Stomach (tissue), 4 donors: ENCODE measurements at regions not wholly inside any gene's neighbourhood (a gene's known extent, or its start where the extent isn't known, plus 50 kb on each side); places are given as distances from the start of the nearest gene placed in this dataset.

Experiments
- EP300 ChIP-seq: sonication (generic); formaldehyde crosslinking; IDR thresholded peaks from one replicate; pipeline ENCODE4 v1.6.1; 2017; ENCODE audit warnings: antibody characterized with exemption
- POLR2A ChIP-seq, 4 donors: fragments of 450-650 bp; IDR thresholded peaks; one replicate each; pipeline ENCODE4 v1.6.1; 2016; ENCODE audit warnings: antibody characterized with exemption in 4 of 4, control low read depth in 2 of 4, mild to moderate bottlenecking in 1 of 4, moderate library complexity in 1 of 4
- POLR2AphosphoS5 ChIP-seq, 3 donors: sonication (generic); formaldehyde crosslinking; IDR thresholded peaks; one replicate each; pipeline ENCODE4 v1.6.1; 2016; ENCODE audit warnings: antibody characterized with exemption in 3 of 3
- TF ChIP-seq, protein P1 (sequence below), 7 experiments: fragments of 450-650 bp in 4 of 7; fragments of 200-600 bp in 3 of 7; sonication (generic) in 3 of 7; IDR thresholded peaks; one replicate each; pipeline ENCODE4 v1.5.1; 2016 to 2019; ENCODE audit warnings: antibody characterized with exemption in 7 of 7, control low read depth in 2 of 7, mild to moderate bottlenecking in 1 of 7

GRCh38 chr11:25650319-25650718, 681.6 kb upstream of the ANO3 start:
- TF ChIP-seq, protein P1, sequence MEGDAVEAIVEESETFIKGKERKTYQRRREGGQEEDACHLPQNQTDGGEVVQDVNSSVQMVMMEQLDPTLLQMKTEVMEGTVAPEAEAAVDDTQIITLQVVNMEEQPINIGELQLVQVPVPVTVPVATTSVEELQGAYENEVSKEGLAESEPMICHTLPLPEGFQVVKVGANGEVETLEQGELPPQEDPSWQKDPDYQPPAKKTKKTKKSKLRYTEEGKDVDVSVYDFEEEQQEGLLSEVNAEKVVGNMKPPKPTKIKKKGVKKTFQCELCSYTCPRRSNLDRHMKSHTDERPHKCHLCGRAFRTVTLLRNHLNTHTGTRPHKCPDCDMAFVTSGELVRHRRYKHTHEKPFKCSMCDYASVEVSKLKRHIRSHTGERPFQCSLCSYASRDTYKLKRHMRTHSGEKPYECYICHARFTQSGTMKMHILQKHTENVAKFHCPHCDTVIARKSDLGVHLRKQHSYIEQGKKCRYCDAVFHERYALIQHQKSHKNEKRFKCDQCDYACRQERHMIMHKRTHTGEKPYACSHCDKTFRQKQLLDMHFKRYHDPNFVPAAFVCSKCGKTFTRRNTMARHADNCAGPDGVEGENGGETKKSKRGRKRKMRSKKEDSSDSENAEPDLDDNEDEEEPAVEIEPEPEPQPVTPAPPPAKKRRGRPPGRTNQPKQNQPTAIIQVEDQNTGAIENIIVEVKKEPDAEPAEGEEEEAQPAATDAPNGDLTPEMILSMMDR (IDR thresholded peaks at IDR 0.05) = no peak
- TF ChIP-seq POLR2AphosphoS5 (IDR thresholded peaks at IDR 0.05) = no peak
- no peak for TF ChIP-seq POLR2A (IDR thresholded peaks at IDR 0.05)
- TF ChIP-seq EP300 = no peak
